Sigmoid colon (tissue), 6 donors: ENCODE measurements at regions not wholly inside any gene's neighbourhood (a gene's known extent, or its start where the extent isn't known, plus 50 kb on each side); places are given as distances from the start of the nearest gene placed in this dataset.

ENCODE experiments used
- DNase-seq: peaks from one replicate; pipeline ENCODE4 v3.0.0-alpha.2; 2019
- H3K27ac ChIP-seq, 4 donors: fragments of 200-600 bp; sonication (generic); one replicate each; pipeline ENCODE4 v1.5.1; 2016 to 2019; ENCODE audit warnings: mild to moderate bottlenecking in 1 of 4
- H3K27me3 ChIP-seq, 3 donors: fragments of 200-600 bp; sonication (generic); one replicate each; pipeline ENCODE4 v1.5.1; 2019; ENCODE audit warnings: mild to moderate bottlenecking in 1 of 3
- H3K36me3 ChIP-seq, 4 donors: fragments of 200-600 bp; sonication (generic); one replicate each; pipeline ENCODE4 v1.5.1; 2016 to 2019
- H3K4me1 ChIP-seq, 4 donors: fragments of 200-600 bp; sonication (generic); one replicate each; pipeline ENCODE4 v1.5.1; 2017 to 2019
- H3K4me3 ChIP-seq, 4 donors: fragments of 200-600 bp; sonication (generic); one replicate each; pipeline ENCODE4 v1.5.1; 2017 to 2019; ENCODE audit warnings: mild to moderate bottlenecking in 2 of 4, moderate library complexity in 1 of 4
- H3K9me3 ChIP-seq, 4 donors: fragments of 200-600 bp in 3 of 4; sonication (generic) in 3 of 4; one replicate each; pipeline versions ENCODE4 v1.5.1 to v1.6.1; 2013 to 2019
- CTCF ChIP-seq, 4 experiments: fragments of 450-650 bp in 3 of 4; fragments of 200-600 bp in 1 of 4; IDR thresholded peaks; one replicate each; pipeline ENCODE4 v1.5.1; 2016 to 2019; ENCODE audit warnings: antibody characterized with exemption in 4 of 4, mild to moderate bottlenecking in 3 of 4, moderate library complexity in 2 of 4
- EP300 ChIP-seq, 4 donors: sonication (generic); formaldehyde crosslinking; IDR thresholded peaks; one replicate each; pipeline ENCODE4 v1.6.1; 2017; ENCODE audit warnings: antibody characterized with exemption in 4 of 4
- POLR2A ChIP-seq, 2 donors: fragments of 450-650 bp; IDR thresholded peaks; one replicate each; pipeline ENCODE4 v1.6.1; 2016; ENCODE audit warnings: antibody characterized with exemption in 2 of 2, mild to moderate bottlenecking in 2 of 2, moderate library complexity in 2 of 2
- POLR2AphosphoS5 ChIP-seq, 4 donors: sonication (generic); formaldehyde crosslinking; IDR thresholded peaks; one replicate each; pipeline ENCODE4 v1.6.1; 2017; ENCODE audit warnings: antibody characterized with exemption in 4 of 4
- WGBS, 2 donors: extraction: QIAGEN DNeasy Blood & Tissue Kit; methylation state at CpG; one replicate each; pipeline ENCODE4 v1.1.7; 2013; 5-methylcytosine and 5-hydroxymethylcytosine counted together
- intact Hi-C: fragments of 100-400 bp; cut with DNase I; formaldehyde crosslinking; loops from one replicate; pipeline ENCODE4 v1.15.1; 2023
- donor health status: healthy with polysubstance abuse.
- donor health status: healthy.

- Histone ChIP-seq H3K4me3 (no peak overlapping the region), H3K4me1 (no peaks in the 10 kb centered on the region), H3K9me3 (no peaks in the 10 kb centered on the region), H3K27me3 (no peaks in the 10 kb centered on the region), H3K36me3 (no peaks in the 10 kb centered on the region), H3K27ac (no peak overlapping the region)
- TF ChIP-seq CTCF (IDR thresholded peaks at IDR 0.05) (no peak), EP300 (IDR thresholded peaks at IDR 0.05) (no peak), POLR2A (IDR thresholded peaks at IDR 0.05) (no peak), POLR2AphosphoS5 (IDR thresholded peaks at IDR 0.05) (no peak)
- intact Hi-C loops: no loop called here
- DNase-seq: no peak
- 65 to 78% methylated on average over 5 of the region's 5 CpGs for WGBS, 2 donors
Observed at GRCh38 chr6:91678679-91679446, 1092.0 kb upstream of the MAP3K7 start.

- 35 to 79% methylated on average over 1 of the region's 1 CpG for WGBS, 2 donors
- TF ChIP-seq EP300 (IDR thresholded peaks at IDR 0.05) (no peak), CTCF (IDR thresholded peaks at IDR 0.05) (no peak), POLR2AphosphoS5 (IDR thresholded peaks at IDR 0.05) (no peak), POLR2A (IDR thresholded peaks at IDR 0.05) (no peak)
- intact Hi-C loops: no loop called here
Observed at GRCh38 chr6:91672201-91672600, 1085.3 kb upstream of the MAP3K7 start.

GRCh38 chr6:91669871-91670268 lies 1083.0 kb upstream of the MAP3K7 start:
- H3K4me3 ChIP-seq: no peak overlapping the region

More at GRCh38 chr6:91672201-91672600, 1085.3 kb upstream of the MAP3K7 start:
- Histone ChIP-seq H3K27ac (no peak overlapping the region), H3K9me3 (no peaks in the 10 kb centered on the region), H3K4me3 (no peak overlapping the region), H3K27me3 (no peaks in the 10 kb centered on the region), H3K4me1 (no peaks in the 10 kb centered on the region), H3K36me3 (no peaks in the 10 kb centered on the region)
- DNase-seq: no peak

GRCh38 chr6:91669154-91669870 lies 1082.4 kb upstream of the MAP3K7 start:
- Histone ChIP-seq H3K9me3 (no peaks in the 10 kb centered on the region), H3K27ac (no peak overlapping the region), H3K4me1 (no peaks in the 10 kb centered on the region), H3K4me3 (no peak overlapping the region), H3K27me3 (no peaks in the 10 kb centered on the region), H3K36me3 (no peaks in the 10 kb centered on the region)
- TF ChIP-seq CTCF (IDR thresholded peaks at IDR 0.05) (no peak), POLR2A (IDR thresholded peaks at IDR 0.05) (no peak), POLR2AphosphoS5 (IDR thresholded peaks at IDR 0.05) (no peak), EP300 (IDR thresholded peaks at IDR 0.05) (no peak)
- WGBS, 2 donors: 65 to 67% methylated on average over 9 of the region's 9 CpGs
- DNase-seq: no peak
- intact Hi-C loops: no loop called here

More at GRCh38 chr6:91669871-91670268, 1083.0 kb upstream of the MAP3K7 start:
- H3K27me3 ChIP-seq: no peaks in the 10 kb centered on the region
- no peak for DNase-seq
- 38 to 67% methylated on average over 3 of the region's 3 CpGs for WGBS, 2 donors
- intact Hi-C loops: no loop called here
- no peak overlapping the region for H3K27ac ChIP-seq
- H3K36me3 ChIP-seq: no peaks in the 10 kb centered on the region
- no peaks in the 10 kb centered on the region for H3K4me1 ChIP-seq
- TF ChIP-seq POLR2A (IDR thresholded peaks at IDR 0.05) (no peak), EP300 (IDR thresholded peaks at IDR 0.05) (no peak), POLR2AphosphoS5 (IDR thresholded peaks at IDR 0.05) (no peak), CTCF (IDR thresholded peaks at IDR 0.05) (no peak)
- no peaks in the 10 kb centered on the region for H3K9me3 ChIP-seq
